ENCODE measurements at regions not wholly inside any gene's neighbourhood (a gene's known extent, or its start where the extent isn't known, plus 50 kb on each side); places are given as distances from the start of the nearest gene placed in this dataset.

DNA sequence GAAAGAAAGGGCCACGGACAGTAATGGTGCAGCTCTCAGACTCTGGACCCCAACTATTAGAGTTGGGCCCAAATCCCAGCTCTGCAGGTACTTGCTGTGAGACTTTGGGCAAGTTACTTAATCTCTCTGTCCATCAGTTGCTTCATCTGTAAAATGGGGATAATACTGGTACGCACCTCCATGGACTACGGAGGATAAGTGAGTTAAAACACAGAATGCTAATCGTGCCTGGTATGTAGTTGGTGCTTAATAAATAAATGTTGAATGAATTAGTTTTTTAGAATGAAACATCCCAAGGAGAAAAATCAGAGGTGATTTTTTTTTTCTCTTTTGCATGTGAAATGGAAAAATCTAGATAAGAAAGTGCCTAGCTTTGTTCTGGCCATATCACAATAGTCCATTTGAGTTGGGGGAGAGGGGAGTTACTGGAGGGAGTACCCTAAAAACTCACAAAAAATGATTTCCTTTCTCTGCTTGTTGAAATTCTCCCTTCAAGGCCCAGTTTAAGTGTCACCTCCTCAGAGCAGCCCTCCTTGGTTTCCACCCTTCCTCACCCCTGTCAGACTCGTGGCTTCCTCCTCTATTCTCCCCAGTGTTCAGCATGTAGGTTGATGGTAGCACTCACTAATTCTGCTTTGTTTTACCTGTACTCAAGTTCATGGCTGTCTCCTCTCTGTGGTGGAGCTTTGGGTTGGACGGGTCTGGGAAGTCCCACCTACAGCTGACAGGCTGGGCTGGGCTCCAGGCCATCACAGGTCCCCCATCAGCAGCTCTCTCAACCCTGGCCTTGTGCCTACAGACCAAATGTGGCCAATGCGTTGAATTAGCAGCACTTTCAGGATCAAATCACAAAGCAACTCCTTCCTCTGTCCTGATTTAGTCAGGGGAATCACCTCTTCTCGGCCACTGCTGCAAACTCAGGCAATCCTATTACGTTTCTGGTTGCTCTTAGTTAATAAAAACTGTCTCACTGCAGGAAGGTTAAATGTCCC is 92.8 kb upstream of the TAF1B start:
- no peak overlapping the region for H3K27ac ChIP-seq
- DNase-seq: no peak
- H3K27me3 ChIP-seq (ENCODE audit: low read depth): peaks cover 4% of the 10 kb centered on the region
- no peak overlapping the region for H3K4me3 ChIP-seq
- intact Hi-C loops (cut with DNase I): no loop called here
- no peaks in the 10 kb centered on the region for H3K36me3 ChIP-seq
- ATAC-seq: no peak
- peaks cover 22% of the 10 kb centered on the region for H3K4me1 ChIP-seq
- H3K9me3 ChIP-seq: no peaks in the 10 kb centered on the region
- TF ChIP-seq CTCF (IDR thresholded peaks at IDR 0.05): no peak

DNA sequence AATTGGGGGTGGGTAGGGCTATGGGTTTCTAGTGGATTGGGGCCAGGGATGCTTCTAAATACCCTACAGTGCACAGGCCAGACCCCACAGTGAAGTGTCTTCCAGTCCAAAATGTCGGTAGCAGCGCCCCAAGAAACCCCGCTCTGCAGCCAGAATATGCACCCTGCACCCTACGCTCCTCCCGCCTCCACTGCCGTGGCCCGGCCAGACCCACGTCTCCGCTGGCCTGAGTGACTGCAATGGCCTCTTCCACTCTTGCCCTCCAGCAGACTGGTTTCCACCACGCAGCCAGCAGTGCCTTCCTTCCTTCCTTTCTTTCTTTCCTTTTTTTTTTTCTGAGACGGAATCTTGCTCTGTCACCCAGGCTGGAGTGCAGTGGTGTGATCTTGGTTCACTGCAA is 91.4 kb upstream of the TAF1B start:
- ATAC-seq (no peak), DNase-seq (no peak)
- Histone ChIP-seq H3K27ac (no peak overlapping the region), H3K27me3 (ENCODE audit: low read depth) (peaks cover 7% of the 10 kb centered on the region), H3K4me3 (no peak overlapping the region), H3K4me1 (peaks cover 22% of the 10 kb centered on the region), H3K9me3 (no peaks in the 10 kb centered on the region), H3K36me3 (no peaks in the 10 kb centered on the region)
- intact Hi-C loops (cut with DNase I): no loop called here
- TF ChIP-seq CTCF (IDR thresholded peaks at IDR 0.05): no peak

DNA sequence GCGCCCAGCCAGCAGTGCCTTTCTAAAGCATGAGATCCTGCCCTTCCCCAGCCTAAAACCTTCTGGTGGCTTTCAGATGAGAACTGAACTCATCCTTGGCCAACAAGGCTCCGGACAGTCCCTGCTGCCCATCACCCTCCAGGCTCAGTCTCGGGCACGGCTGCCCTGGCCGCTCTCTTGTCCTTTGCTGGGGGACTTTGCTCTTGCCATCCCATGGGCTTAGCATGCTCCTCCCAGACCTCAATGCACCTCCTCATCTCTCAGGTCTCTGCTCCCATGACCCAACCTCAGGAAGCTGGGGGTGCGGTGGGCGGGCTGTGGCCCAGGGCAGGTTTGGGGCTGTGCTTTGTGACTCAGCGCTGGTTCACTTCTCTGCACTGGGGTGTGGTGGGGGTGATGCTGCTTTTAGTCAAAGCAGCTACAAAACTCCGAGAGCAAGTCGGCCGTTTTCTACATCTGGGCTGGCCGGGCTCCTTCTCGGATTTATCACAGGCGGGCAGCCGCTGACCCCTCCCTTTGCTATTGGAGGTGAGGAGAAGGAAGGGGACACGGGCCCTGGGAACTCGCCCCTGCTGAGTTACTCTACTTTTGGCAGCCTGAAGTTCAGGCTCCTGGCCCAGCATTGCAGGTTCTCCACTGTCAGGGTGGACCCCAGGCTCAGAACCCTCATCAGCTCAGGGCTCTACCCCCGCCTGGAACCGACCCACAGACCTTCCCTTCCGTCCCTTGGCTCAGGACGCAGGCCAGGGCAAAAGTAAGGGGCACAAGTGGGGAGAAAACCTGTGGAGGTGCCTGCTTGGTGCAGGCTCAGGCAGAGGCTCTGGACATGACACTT is 90.6 kb upstream of the TAF1B start:
- H3K27me3 ChIP-seq (ENCODE audit: low read depth): peaks cover 7% of the 10 kb centered on the region
- DNase-seq (no peak), ATAC-seq (peak in 1 of 2 donors; percentile 32)
- TF ChIP-seq CTCF (IDR thresholded peaks at IDR 0.05): no peak
- no peak overlapping the region for H3K27ac ChIP-seq
- no peak overlapping the region for H3K4me3 ChIP-seq
- intact Hi-C loops (cut with DNase I): no loop called here
- peaks cover 23% of the 10 kb centered on the region for H3K4me1 ChIP-seq
- no peaks in the 10 kb centered on the region for H3K9me3 ChIP-seq
- no peaks in the 10 kb centered on the region for H3K36me3 ChIP-seq

- Histone ChIP-seq H3K27me3 (ENCODE audit: low read depth) (peaks cover 7% of the 10 kb centered on the region), H3K36me3 (no peaks in the 10 kb centered on the region), H3K9me3 (no peaks in the 10 kb centered on the region), H3K4me3 (peak overlapping the region; percentile 8), H3K4me1 (peaks cover 28% of the 10 kb centered on the region), H3K27ac (peak overlapping the region; percentile 18)
- DNase-seq: no peak
- intact Hi-C loops (cut with DNase I): no loop called here
- ATAC-seq: peak; percentile 69 to 83
- TF ChIP-seq CTCF (IDR thresholded peaks at IDR 0.05): no peak
Measured at GRCh38 chr2:9753276-9753600, 90.0 kb upstream of the TAF1B start.

DNA sequence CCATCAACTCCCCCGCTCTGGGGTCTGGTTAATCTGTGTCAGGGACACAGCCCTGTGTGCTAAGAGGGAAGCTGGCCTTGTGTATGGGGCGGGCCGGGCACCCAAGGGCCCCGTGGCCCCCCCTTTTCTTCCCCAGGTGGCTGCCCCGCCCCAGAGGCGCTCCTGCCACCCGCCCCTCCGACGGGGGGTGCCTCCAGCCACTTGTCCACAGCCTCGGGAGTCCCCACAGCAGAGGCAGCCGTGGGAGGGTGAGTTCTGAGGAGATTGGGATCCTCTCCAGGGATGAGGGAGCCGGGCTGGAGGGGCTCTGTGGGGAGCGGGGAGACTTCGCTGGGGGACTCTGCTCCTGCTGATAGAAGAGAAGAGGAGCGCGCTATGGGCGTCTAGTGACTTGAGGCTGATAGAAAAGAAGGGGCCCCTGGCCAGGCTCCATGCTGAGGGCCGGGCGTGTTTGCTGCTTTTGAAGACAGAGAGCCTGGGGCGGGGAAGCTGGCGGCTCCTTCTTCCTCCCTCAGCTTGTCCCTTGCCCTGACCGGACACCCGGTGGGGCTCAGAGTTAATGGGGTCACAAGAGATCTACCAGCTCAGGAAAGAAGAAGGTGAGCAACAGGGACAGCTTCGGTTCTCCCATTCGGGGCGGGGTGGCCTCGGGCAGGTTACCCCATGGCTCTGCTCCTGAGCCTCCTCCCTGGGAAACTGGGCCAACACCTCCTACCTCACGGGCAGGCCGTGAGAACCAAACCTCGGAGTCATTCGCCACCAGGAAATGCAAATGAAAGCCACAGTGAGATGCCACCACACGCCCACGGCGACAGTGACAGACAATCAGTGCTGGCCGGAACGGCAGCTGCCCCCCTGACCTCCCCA is 89.4 kb upstream of the TAF1B start:
- intact Hi-C loops (cut with DNase I): no loop called here
- peak; percentile 33 to 57 for ATAC-seq
- H3K27me3 ChIP-seq (ENCODE audit: low read depth): peaks cover 7% of the 10 kb centered on the region

More for the DNA sequence above, 89.4 kb upstream of the TAF1B start:
- Histone ChIP-seq H3K4me3 (peak overlapping the region; percentile 8), H3K36me3 (no peaks in the 10 kb centered on the region), H3K4me1 (peaks cover 33% of the 10 kb centered on the region), H3K27ac (peak overlapping the region; percentile 18), H3K9me3 (no peaks in the 10 kb centered on the region)
- DNase-seq: no peak
- no peak for TF ChIP-seq CTCF (IDR thresholded peaks at IDR 0.05)
